Upper lobe of right lung (tissue), 1 donor: ENCODE measurements at regions not wholly inside any gene's neighbourhood (a gene's known extent, or its start where the extent isn't known, plus 50 kb on each side); places are given as distances from the start of the nearest gene placed in this dataset.

Source experiments
- ATAC-seq: fragments of 200-7000 bp; cut with Tn5 transposase; one replicate; pipeline ENCODE4 v1.9.1; 2020; ENCODE audit warnings: mild to moderate bottlenecking, moderate library complexity
- DNase-seq: peaks from one replicate; pipeline ENCODE4 v3.0.0-alpha.2; 2020
- H3K27ac ChIP-seq: fragments of 200-600 bp; one replicate; pipeline ENCODE4 v1.8.0; 2022
- H3K27me3 ChIP-seq: fragments of 200-600 bp; one replicate; pipeline ENCODE4 v1.8.0; 2022; ENCODE audit warnings: mild to moderate bottlenecking
- H3K36me3 ChIP-seq: fragments of 200-600 bp; one replicate; pipeline ENCODE4 v1.8.0; 2022
- H3K4me1 ChIP-seq: fragments of 200-600 bp; one replicate; pipeline ENCODE4 v1.8.0; 2022
- H3K4me3 ChIP-seq: fragments of 200-600 bp; one replicate; pipeline ENCODE4 v1.8.0; 2022; ENCODE audit warnings: mild to moderate bottlenecking
- H3K9me3 ChIP-seq: fragments of 200-600 bp; one replicate; pipeline ENCODE4 v1.8.0; 2022
- CTCF ChIP-seq: fragments of 200-600 bp; IDR thresholded peaks from one replicate; pipeline ENCODE4 v1.8.0; 2022; ENCODE audit warnings: antibody characterized with exemption
- intact Hi-C: fragments of 100-400 bp; cut with DNase I; formaldehyde crosslinking; loops from one replicate; pipeline ENCODE4 v1.11.0; 2022
- donor health status: DM: no; HTN: yes; CAD: no; lungs with severe emphysema.

- intact Hi-C loops: no loop called here
- DNase-seq (no peak), ATAC-seq (no peak)
- TF ChIP-seq CTCF: no peak
- no peaks in the 10 kb centered on the region for H3K27me3 ChIP-seq
- no peaks in the 10 kb centered on the region for H3K36me3 ChIP-seq
- H3K4me1 ChIP-seq: no peaks in the 10 kb centered on the region
- no peak overlapping the region for H3K4me3 ChIP-seq
- no peaks in the 10 kb centered on the region for H3K9me3 ChIP-seq
- H3K27ac ChIP-seq: no peak overlapping the region
These were observed 110.8 kb upstream of the SHOX start for GRCh38 chrX:519741-520140.

DNA sequence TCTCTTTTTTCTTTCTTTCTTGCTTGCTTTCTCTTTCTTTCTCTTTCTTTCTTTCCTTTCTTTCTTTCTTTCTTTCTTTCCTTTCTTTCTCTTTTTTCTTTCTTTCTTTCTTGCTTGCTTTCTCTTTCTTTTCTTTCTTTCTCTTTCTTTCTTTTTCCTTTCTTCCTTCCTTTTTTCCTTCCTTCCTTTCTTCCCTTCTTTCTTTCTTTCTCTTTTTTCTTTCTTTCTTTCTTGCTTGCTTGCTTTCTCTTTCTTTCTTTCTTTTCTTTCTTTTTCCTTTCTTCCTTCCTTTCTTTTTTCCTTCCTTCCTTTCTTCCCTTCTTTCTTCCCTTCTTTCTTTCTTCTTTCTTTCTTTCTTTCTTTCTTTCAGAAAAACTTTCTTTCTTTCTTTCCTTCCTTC, 108.1 kb upstream of the SHOX start:
- H3K4me1 ChIP-seq: no peaks in the 10 kb centered on the region
- TF ChIP-seq CTCF: no peak
- ATAC-seq (no peak), DNase-seq (no peak)
- H3K36me3 ChIP-seq: no peaks in the 10 kb centered on the region
- intact Hi-C loops: no loop called here
- H3K9me3 ChIP-seq: no peaks in the 10 kb centered on the region
- H3K27me3 ChIP-seq: no peaks in the 10 kb centered on the region
- no peak overlapping the region for H3K27ac ChIP-seq
- no peak overlapping the region for H3K4me3 ChIP-seq

DNA sequence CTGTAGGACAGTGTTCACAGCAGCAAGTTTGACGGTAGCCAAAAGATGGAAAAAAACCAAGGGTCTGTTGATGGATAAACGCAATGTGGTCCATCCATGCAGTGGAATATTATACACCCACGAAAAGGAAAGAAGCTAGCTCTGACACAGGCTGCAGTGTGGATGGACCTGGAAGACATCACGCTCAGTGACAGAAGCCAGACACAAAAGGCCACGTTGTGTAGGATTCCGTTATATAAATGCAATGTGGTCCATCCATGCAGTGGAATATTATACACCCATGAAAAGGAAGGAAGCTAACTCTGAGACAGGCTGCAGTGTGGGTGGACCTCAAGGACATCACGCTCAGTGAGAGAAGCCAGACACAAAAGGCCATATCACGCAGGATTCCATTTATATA, 105.5 kb upstream of the SHOX start:
- ATAC-seq (no peak), DNase-seq (no peak)
- H3K27me3 ChIP-seq: no peaks in the 10 kb centered on the region
- H3K27ac ChIP-seq: no peak overlapping the region
- H3K9me3 ChIP-seq: no peaks in the 10 kb centered on the region
- no peak for TF ChIP-seq CTCF
- intact Hi-C loops: no loop called here
- no peaks in the 10 kb centered on the region for H3K4me1 ChIP-seq
- H3K36me3 ChIP-seq: no peaks in the 10 kb centered on the region
- H3K4me3 ChIP-seq: no peak overlapping the region

- no peaks in the 10 kb centered on the region for H3K9me3 ChIP-seq
- H3K27me3 ChIP-seq: no peaks in the 10 kb centered on the region
- ATAC-seq (no peak), DNase-seq (no peak)
- no peaks in the 10 kb centered on the region for H3K4me1 ChIP-seq
- H3K27ac ChIP-seq: no peak overlapping the region
- H3K4me3 ChIP-seq: no peak overlapping the region
- TF ChIP-seq CTCF: no peak
- no peaks in the 10 kb centered on the region for H3K36me3 ChIP-seq
- intact Hi-C loops: no loop called here
These were observed 104.0 kb upstream of the SHOX start for GRCh38 chrX:526295-527224.

- intact Hi-C loops: no loop called here
- DNase-seq: no peak
- no peak overlapping the region for H3K27ac ChIP-seq
- TF ChIP-seq CTCF: no peak
- no peaks in the 10 kb centered on the region for H3K36me3 ChIP-seq
- no peaks in the 10 kb centered on the region for H3K4me1 ChIP-seq
- no peaks in the 10 kb centered on the region for H3K9me3 ChIP-seq
- no peak overlapping the region for H3K4me3 ChIP-seq
- ATAC-seq: no peak
- no peaks in the 10 kb centered on the region for H3K27me3 ChIP-seq
These were observed 99.6 kb upstream of the SHOX start for GRCh38 chrX:530726-531610.
